Esophagus squamous epithelium (tissue), 4 donors: ENCODE measurements at regions not wholly inside any gene's neighbourhood (a gene's known extent, or its start where the extent isn't known, plus 50 kb on each side); places are given as distances from the start of the nearest gene placed in this dataset.

Experiments used
- CTCF ChIP-seq, 6 experiments: fragments of 450-650 bp in 4 of 6; fragments of 200-600 bp in 2 of 6; sonication (generic) in 2 of 6; IDR thresholded peaks; one replicate each; pipeline ENCODE4 v1.5.1; 2016 to 2019; ENCODE audit warnings: antibody characterized with exemption in 6 of 6, mild to moderate bottlenecking in 4 of 6, moderate library complexity in 4 of 6
- POLR2A ChIP-seq, 4 donors: fragments of 450-650 bp; IDR thresholded peaks; one replicate each; pipeline ENCODE4 v1.6.1; 2017; ENCODE audit warnings: antibody characterized with exemption in 4 of 4, mild to moderate bottlenecking in 4 of 4, moderate library complexity in 3 of 4

- TF ChIP-seq CTCF (IDR thresholded peaks at IDR 0.05) (no peak), POLR2A (IDR thresholded peaks at IDR 0.05) (no peak)
Observed at GRCh38 chr18:40559556-40559955, 1395.5 kb upstream of the PIK3C3 start.
